ENCODE measurements at regions not wholly inside any gene's neighbourhood (a gene's known extent, or its start where the extent isn't known, plus 50 kb on each side); places are given as distances from the start of the nearest gene placed in this dataset.

GRCh38 chr18:10141559-10141958 lies 227.7 kb downstream of the VAPA start:
- TF ChIP-seq EZH2 (IDR thresholded peaks at IDR 0.05) (no peak), POLR2AphosphoS5 (IDR thresholded peaks at IDR 0.05; ENCODE audit: borderline replicate concordance, low read depth, low read length) (no peak)
